NB4 (cell line): ENCODE measurements at regions not wholly inside any gene's neighbourhood (a gene's known extent, or its start where the extent isn't known, plus 50 kb on each side); places are given as distances from the start of the nearest gene placed in this dataset.

Experiments used
- MYC ChIP-seq: IDR thresholded peaks from 2 replicates; pipeline ENCODE4 v1.6.1; 2011; ENCODE audit warnings: low read depth, low read length
- POLR2A ChIP-seq: IDR thresholded peaks from 2 replicates; pipeline ENCODE4 v1.6.1; 2011; ENCODE audit warnings: mild to moderate bottlenecking; ENCODE audit not compliant: insufficient read length; ENCODE audit errors: extremely low read depth
- TF ChIP-seq, protein P1 (sequence below): IDR thresholded peaks from one replicate; pipeline ENCODE4 v1.5.1; 2012; ENCODE audit warnings: low read depth, low read length
- TF ChIP-seq, protein P2 (sequence below): IDR thresholded peaks from 2 replicates; pipeline ENCODE4 v1.6.1; 2011; ENCODE audit warnings: low read depth, low read length

DNA sequence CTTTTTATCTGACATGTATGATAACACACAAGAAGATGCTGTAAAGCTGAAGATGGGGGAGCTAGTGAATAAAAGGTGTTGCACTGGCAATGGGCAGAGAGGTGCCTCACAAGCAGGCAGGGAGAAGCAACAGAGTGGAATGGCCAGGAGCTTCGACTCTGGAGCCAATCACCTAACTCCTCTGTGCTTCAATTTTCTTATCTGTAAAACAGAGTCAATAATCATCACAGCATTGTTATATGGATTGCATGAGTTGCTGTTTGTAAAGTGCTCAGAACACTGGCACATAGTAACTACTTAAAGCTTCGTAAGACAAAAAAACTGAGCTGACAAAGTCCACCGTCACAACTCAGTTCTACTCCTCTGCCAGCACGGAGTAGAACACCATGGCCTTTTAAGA lies 254.2 kb upstream of the POM121L12 start:
- TF ChIP-seq POLR2A (no peak), MYC (no peak)
- TF ChIP-seq, protein P1, sequence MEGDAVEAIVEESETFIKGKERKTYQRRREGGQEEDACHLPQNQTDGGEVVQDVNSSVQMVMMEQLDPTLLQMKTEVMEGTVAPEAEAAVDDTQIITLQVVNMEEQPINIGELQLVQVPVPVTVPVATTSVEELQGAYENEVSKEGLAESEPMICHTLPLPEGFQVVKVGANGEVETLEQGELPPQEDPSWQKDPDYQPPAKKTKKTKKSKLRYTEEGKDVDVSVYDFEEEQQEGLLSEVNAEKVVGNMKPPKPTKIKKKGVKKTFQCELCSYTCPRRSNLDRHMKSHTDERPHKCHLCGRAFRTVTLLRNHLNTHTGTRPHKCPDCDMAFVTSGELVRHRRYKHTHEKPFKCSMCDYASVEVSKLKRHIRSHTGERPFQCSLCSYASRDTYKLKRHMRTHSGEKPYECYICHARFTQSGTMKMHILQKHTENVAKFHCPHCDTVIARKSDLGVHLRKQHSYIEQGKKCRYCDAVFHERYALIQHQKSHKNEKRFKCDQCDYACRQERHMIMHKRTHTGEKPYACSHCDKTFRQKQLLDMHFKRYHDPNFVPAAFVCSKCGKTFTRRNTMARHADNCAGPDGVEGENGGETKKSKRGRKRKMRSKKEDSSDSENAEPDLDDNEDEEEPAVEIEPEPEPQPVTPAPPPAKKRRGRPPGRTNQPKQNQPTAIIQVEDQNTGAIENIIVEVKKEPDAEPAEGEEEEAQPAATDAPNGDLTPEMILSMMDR: no peak
- TF ChIP-seq, protein P2, sequence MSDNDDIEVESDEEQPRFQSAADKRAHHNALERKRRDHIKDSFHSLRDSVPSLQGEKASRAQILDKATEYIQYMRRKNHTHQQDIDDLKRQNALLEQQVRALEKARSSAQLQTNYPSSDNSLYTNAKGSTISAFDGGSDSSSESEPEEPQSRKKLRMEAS: no peak
